ENCODE measurements at regions not wholly inside any gene's neighbourhood (a gene's known extent, or its start where the extent isn't known, plus 50 kb on each side); places are given as distances from the start of the nearest gene placed in this dataset.

- no peak for TF ChIP-seq CTCF (IDR thresholded peaks at IDR 0.05)
- TF ChIP-seq ZFX (IDR thresholded peaks at IDR 0.05; ENCODE audit: borderline replicate concordance): no peak
Measured at GRCh38 chr6:145247692-145248419, 487.5 kb downstream of the EPM2A start.

Data from 22Rv1 (cell line).